HK-2 (cell line): ENCODE measurements at regions not wholly inside any gene's neighbourhood (a gene's known extent, or its start where the extent isn't known, plus 50 kb on each side); places are given as distances from the start of the nearest gene placed in this dataset.
A peak's percentile ranks its signal among the peaks of the same experiment; 100 is the strongest.
"Not testable (repeated sequence)": the region's sequence is repeated elsewhere in the genome, so short reads cannot be mapped to it uniquely, and the experiment has no call there.

Source experiments
- DNase-seq: peaks from one replicate; pipeline ENCODE4 v3.0.0-alpha.2; 2018; ENCODE audit not compliant: unreplicated experiment

DNA sequence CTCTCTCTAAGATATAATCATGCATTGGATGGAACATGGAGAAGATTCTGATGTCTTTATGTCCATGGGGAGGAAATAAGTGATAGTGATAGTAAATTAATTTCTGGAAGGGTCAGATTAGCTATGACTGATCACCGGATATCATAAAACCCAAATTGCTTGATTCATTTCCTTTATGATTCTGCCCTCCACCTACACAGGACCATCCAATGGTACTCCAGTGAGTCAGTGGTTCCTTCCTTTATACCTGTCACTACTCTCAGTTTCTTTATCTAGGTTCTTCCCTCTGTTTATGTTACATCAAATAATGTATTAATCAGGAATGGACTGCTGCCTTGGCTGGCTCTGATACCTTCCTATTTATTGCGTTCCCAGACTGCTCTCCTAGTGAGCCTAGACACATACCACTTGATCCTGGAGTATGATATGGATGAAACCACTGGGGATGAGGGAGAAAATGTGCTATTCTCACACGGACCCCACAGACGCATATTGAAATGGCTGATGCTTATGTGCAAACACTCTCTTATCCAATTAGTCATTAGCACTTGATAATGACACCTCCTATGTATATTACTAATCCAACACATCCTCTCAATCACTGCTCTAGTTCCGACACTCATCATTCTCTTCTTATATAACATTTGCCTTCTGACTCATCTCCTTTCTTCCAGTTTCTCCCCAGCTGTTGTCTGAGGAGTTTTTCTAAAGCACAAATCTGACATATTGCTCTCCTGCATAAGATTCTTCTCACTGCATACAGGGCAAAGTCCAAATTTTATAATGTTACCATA, 315.6 kb downstream of the INSIG2 start:
- DNase-seq, result no peak

GRCh38 chr2:118388771-118389170, 300.5 kb downstream of the INSIG2 start:
- DNase-seq, result no peak

DNA sequence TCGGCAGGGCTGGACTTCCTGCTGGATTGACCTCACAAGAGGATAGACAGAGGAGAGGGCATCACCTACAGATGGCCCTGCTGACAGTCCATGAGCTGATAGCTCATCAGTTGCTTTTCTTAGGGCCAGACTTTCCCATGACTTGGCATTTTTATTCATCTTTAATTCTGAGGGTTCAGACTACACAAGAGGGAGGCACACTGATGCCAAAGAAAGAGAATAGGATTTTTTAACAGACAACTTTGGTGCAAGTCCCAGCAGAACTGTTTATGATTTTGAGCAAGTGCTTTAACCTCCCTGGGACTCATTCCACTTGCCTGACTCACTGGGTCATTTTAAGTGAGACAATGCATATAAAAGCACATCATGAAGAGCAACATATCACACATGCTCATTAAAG, 299.2 kb downstream of the INSIG2 start:
- DNase-seq, result no peak

GRCh38 chr2:118386641-118387302, 298.5 kb downstream of the INSIG2 start:
- DNase-seq, result peak; percentile 8

DNA sequence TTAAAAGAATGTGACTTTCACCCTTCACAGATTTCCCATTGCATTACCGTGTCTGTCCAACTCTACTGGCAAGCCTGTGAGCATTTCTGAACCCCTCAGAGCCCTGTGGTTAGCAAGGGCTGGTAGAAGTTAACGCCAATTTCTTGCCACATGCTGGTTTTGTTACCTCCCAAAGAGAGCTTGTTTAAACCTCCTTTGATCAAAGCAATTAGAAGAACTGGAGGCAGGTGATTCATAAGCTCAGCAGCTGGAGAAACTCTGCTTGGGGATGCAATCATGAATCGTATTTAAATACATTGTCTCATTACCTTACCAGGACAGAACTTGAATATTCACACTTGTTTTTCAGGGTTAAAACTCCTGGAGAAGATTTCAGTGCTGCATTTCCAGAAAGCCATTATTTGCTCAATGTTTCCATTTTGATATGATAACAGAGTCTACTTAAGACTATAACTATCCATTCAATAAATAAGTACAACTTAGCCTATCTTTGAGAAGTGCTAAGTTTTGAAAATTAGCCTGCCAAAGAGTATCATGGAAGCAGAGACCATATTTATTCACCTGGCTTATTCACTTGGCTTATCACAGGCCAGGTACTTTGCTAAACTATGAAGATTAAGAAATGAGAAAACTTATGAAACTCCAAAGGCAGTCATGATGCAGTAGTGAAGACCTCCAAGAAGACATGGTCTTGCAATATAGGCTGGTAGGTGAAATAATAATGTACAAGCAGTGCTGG, 292.8 kb downstream of the INSIG2 start:
- DNase-seq, result no peak

GRCh38 chr2:118375907-118376485, 287.7 kb downstream of the INSIG2 start:
- no peak for DNase-seq

- DNase-seq, result no peak
Measured at GRCh38 chr2:118374974-118375755, 286.9 kb downstream of the INSIG2 start.

GRCh38 chr2:118372886-118373830, 284.9 kb downstream of the INSIG2 start:
- no peak for DNase-seq

GRCh38 chr2:118371515-118371914, 283.2 kb downstream of the INSIG2 start:
- DNase-seq, result peak; percentile 12

- DNase-seq, result not testable (repeated sequence)
Measured at GRCh38 chr2:118369521-118369920, 281.2 kb downstream of the INSIG2 start.

DNA sequence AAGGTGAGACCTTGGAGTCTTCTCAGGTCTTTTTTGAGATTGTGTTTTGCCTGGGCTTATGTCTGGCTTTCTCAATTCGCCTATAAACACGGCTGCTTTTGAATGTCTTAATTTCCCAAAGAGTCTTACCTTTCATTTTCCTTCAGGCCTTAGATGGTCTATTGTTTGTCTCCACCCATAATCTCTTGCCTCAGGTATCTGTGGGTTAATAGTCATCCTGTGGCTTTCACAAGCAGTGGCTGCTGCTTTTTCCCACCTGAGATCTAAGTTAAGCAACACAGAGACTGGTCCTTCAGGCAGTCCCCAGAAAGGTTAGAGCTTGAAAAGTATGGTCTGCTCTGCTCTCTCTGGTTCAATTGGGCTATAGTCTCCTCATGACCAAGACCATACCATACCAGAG, 275.3 kb downstream of the INSIG2 start:
- DNase-seq, result no peak

GRCh38 chr2:118356051-118356450, 267.8 kb downstream of the INSIG2 start:
- DNase-seq, result no peak

DNA sequence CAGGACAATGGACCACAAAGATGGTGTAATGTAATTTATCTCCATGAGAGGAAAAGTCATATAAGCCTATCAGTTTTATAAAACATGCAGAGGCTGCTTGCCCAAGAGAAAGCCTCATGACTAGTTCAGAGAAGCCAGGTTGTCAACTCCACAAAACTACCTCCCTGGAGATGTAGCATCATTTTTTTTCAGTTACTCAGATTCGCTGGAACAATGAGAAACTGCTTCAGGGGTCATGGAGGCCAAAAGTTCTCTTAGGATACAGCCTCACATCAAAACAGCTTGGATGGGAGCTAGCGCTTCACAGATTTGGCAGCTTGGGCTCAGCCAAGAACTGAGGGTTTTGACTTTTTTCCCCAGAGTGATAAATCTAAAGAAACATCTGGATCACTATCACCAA, 263.5 kb downstream of the INSIG2 start:
- DNase-seq, result no peak

GRCh38 chr2:118350621-118351020, 262.4 kb downstream of the INSIG2 start:
- no peak for DNase-seq

GRCh38 chr2:118349365-118349764, 261.1 kb downstream of the INSIG2 start:
- no peak for DNase-seq

- no peak for DNase-seq
Measured at GRCh38 chr2:118348380-118349034, 260.2 kb downstream of the INSIG2 start.

GRCh38 chr2:118345465-118345864, 257.2 kb downstream of the INSIG2 start:
- DNase-seq, result no peak

DNA sequence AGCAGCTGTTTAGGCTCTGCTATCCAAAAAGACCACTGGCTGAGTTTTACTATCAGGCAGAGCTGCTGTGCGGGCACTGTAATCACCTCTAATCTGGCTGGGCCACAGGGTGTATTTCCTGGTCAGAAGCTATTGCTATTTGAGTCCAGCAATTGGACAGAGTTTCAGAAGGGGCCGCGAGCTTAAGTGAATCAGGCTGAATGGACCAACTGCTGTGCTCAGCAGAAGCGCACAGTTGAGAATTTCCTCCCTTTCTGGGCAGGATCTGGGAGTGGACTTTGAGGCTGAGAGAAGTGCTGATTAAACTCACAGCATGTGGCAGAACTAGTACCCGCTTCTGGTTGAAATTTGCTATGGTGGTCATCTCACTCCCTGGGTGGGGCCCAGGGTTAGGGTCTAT, 251.8 kb downstream of the INSIG2 start:
- no peak for DNase-seq

DNA sequence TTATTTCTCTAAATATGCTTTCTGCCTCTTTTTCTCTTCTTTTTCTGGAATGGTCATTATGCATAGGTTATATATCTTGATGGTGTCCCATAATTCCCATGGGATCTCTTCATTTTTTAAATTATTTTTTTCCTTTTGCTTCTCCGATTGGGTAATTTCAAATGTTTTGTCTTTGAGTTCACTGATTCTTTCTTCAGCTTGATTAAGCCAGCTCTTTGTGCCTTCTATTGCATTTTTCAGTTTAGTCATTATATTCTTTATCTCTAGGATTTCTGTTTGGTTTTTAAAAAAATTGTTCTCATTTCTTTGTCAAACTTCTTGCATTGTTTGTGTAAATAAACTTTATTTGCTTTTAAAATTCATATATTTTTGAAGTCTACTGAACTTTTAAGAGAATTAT, 251.1 kb downstream of the INSIG2 start:
- no peak for DNase-seq

DNA sequence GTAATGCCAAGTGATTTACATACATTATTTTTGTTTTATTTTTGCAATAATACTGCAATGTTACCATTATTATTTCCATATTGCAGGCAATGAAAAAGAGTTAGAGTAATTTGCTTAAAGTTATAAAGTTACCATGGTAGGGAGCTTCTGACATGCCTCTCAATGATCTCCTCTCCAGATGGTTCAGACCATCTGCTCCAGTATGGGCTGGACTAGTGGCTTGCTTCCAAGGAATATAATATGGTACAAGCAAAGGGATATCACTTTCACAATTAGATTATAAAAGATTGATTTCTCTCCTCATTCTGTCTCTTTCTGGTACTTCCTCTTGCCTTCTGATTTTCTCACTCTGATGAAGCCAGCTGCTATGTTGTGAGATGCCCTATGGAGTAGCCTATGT, 245.4 kb downstream of the INSIG2 start:
- DNase-seq, result no peak
